HG03460 (cell line): ENCODE measurements at regions not wholly inside any gene's neighbourhood (a gene's known extent, or its start where the extent isn't known, plus 50 kb on each side); places are given as distances from the start of the nearest gene placed in this dataset.
"Not testable (repeated sequence)": the region's sequence is repeated elsewhere in the genome, so short reads cannot be mapped to it uniquely, and the experiment has no call there.

Source experiments
- ATAC-seq: cut with Tn5 transposase; IDR thresholded peaks from one replicate; pipeline ENCODE4 v1.9.1; 2021; ENCODE audit not compliant: unreplicated experiment

- ATAC-seq = no peak
These were observed 113.5 kb upstream of the IGLL5 start for GRCh38 chr22:22773979-22774604.

DNA sequence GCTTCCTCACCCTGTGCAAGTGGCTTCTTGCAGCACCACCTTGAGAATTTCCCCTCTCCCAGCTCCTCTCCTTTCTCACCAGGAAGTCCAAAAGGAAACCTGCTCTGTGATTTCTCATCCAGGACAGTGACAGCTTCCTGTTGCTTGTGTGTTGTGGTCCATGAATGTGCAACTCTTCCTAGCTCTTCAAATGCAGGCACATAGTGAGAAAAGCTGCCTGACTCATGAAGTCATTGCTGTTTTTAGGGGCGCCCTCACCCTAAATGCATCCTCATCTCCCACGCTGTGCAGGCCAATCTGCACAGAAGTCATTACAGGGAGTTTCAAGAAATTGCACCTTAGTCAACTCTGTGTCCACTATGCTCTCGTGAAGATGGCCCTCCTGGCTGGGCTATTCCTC lies 112.9 kb upstream of the IGLL5 start:
- ATAC-seq = not testable (repeated sequence)

DNA sequence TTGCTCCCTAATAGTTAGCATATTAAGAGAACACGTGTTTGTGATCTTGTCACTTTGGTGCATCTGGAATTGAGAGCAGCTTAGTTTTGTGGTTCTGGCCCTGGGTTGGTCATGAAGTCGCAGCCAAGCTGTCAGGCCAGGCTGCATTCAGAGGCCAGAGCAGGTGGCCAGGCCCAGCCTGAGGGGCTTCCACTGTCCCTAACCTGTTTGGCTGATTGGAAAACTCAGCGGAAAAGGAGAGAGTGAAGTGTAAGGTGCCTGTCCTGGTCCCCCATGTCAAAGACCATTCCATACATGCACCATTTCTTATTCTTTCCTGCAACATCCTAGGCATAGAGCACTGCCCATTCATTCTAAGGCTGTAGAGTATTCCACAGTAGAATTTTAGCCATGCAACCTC lies 111.5 kb upstream of the IGLL5 start:
- ATAC-seq = no peak

GRCh38 chr22:22779213-22779612 lies 108.4 kb upstream of the IGLL5 start:
- ATAC-seq = no peak

- ATAC-seq = no peak
These were observed 104.0 kb upstream of the IGLL5 start for GRCh38 chr22:22783575-22783974.

GRCh38 chr22:22784249-22785039 lies 103.2 kb upstream of the IGLL5 start:
- no peak for ATAC-seq

DNA sequence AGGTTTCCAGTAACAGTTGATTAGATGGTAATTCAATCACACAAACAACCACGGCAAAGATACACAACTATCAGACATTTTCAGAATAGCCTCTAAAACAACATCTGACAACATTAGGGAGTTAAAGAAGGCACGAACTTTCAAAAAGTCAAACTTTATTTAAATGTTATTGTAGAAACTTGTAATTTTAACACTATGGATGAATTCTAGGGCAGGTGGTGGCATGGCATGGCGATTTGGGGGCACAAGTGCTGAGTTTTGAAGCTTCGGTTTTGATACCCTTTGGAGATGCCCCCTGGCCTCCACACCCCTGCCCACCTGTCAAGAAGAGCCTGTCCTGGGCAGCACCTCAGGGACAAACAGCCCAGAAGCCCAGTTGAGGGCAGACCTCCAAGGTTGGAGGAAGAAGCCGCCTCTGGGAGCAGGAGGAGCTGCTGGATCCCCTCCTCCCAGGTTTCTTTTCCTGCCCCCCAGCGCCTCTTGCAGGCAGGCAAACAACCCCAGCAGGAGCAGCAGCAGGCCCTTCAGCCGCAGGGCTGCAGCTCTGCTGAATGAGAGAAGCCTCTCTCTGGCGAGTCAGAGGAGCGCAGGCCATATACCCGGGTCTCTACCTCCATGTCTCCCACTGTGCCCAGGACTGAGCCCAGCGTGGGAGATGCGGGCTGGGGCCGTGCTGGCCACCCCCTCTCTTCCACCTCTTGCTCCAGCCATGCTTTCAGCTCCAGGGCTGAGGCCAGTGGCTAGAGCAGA lies 102.1 kb upstream of the IGLL5 start:
- no peak for ATAC-seq

- ATAC-seq = no peak
These were observed 101.1 kb upstream of the IGLL5 start for GRCh38 chr22:22786301-22787115.

DNA sequence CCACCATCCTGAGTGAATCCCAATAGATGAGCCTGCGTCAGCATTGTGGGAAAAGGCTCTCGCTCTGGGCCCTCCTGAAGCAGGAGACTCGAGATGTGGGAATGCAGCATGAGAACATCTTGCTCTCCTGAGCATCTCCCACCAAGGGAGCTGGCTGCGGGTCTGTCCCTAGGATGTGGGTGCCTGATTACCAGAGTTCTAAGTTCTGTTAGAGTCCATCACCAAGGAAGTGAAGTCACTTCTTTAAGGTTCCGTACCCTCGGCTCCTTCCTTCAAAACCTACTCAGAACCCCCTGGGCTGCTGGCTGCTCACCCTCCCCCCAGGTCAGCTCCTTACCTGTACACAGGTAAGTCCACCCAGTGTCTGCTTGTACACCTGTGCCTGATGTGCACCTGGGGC lies 100.5 kb upstream of the IGLL5 start:
- no peak for ATAC-seq

- ATAC-seq = no peak
These were observed 99.7 kb upstream of the IGLL5 start for GRCh38 chr22:22787786-22788459.

- no peak for ATAC-seq
These were observed 99.1 kb upstream of the IGLL5 start for GRCh38 chr22:22788460-22789037.

- ATAC-seq = no peak
These were observed 98.2 kb upstream of the IGLL5 start for GRCh38 chr22:22789233-22789921.

GRCh38 chr22:22789922-22790845 lies 97.4 kb upstream of the IGLL5 start:
- ATAC-seq = no peak

DNA sequence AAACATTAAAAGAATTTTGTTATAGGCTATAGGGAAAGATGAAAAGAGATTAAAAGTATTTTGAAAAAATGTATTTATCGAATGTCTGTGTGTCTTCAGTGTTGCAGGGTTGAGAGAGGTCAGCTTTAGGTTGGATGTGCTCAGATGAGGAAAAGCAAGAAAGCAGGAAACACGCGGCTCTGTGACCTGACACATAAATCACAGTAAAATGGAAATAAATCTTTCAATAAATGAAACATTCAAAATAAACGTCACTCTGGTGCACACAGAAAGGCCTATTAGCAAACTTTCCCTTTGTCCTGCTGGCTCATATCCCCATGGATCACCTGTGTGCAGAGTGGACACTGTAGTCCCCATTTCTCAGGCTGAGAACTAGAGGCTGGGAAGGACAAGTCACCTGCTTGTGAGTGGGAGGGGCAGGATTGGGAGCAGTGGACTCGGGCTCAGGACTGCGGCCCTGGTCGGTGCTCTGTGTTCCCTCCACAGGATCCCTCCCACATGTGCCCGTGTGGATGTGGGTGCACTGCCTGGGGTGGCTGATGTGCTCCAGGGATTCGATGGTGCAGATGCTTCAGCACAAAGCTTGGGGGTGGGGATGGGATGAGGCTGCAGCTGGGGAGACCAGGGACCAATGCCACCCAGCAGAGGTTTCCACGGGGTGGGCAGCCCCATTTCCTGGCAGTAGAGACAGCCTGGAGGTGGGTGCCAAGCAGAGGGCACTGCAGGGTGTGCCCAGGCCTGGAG lies 96.0 kb upstream of the IGLL5 start:
- no peak for ATAC-seq

- not testable (repeated sequence) for ATAC-seq
These were observed 95.3 kb upstream of the IGLL5 start for GRCh38 chr22:22792205-22792786.

DNA sequence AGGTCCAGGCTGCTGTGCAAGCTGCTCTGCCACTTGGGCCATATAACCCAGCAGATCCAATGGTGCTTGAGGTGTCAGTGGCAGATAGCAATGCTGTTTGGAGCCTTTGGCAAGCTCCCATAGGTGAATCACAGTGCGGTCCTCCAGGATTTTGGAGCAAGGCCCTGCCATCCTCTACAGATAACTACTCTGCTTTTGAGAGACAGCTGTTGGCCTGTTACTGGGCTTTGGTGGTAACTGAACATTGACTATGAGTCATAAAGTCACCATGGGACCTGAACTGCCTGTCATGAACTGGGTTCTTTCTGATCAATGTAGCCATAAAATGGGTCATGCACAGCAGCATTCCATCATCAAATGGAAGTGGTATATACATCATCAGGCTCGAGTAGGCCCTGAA lies 92.0 kb upstream of the IGLL5 start:
- ATAC-seq = not testable (repeated sequence)

- ATAC-seq = no peak
These were observed 90.9 kb upstream of the IGLL5 start for GRCh38 chr22:22796724-22797123.

DNA sequence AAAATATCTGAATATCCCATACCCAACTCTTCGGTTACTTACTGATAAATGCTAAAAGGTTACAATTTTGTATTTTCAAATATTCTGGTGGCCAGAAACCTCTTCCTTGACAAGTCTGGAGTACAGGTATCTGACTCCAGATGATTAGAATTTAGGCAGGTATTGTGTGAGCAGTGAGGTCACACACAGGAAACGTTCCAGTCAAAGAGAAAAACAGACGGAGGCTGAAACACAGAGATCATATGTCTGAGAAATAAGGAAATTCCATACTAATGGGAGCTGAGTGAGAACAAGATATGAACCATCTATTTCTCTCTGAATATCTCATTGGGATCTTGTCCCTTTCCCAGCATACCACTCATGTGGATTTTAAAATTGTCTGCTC lies 89.4 kb upstream of the IGLL5 start:
- ATAC-seq = no peak
